HG03039 (cell line): ENCODE measurements at regions not wholly inside any gene's neighbourhood (a gene's known extent, or its start where the extent isn't known, plus 50 kb on each side); places are given as distances from the start of the nearest gene placed in this dataset.

Experiments used
- ATAC-seq: cut with Tn5 transposase; IDR thresholded peaks from one replicate; pipeline ENCODE4 v1.9.1; 2021; ENCODE audit warnings: mild to moderate bottlenecking, moderate library complexity; ENCODE audit not compliant: unreplicated experiment

GRCh38 chr2:241924069-241924908, 54.8 kb downstream of the RTP5 start:
- ATAC-seq, result no peak

- no peak for ATAC-seq
Measured at GRCh38 chr2:241924909-241925250, 55.4 kb downstream of the RTP5 start.

GRCh38 chr2:241925277-241925676, 55.7 kb downstream of the RTP5 start:
- no peak for ATAC-seq

GRCh38 chr2:241925821-241926441, 56.4 kb downstream of the RTP5 start:
- ATAC-seq, result no peak

GRCh38 chr2:241926541-241927311, 57.2 kb downstream of the RTP5 start:
- no peak for ATAC-seq

- ATAC-seq, result no peak
Measured at GRCh38 chr2:241929551-241930490, 60.3 kb downstream of the RTP5 start.

GRCh38 chr2:241931084-241931975, 61.8 kb downstream of the RTP5 start:
- no peak for ATAC-seq

GRCh38 chr2:241931976-241932898, 62.7 kb downstream of the RTP5 start:
- no peak for ATAC-seq

- ATAC-seq, result no peak
Measured at GRCh38 chr2:241932899-241933178, 63.3 kb downstream of the RTP5 start.

- ATAC-seq, result no peak
Measured at GRCh38 chr2:241933179-241933911, 63.8 kb downstream of the RTP5 start.

GRCh38 chr2:241935314-241935713, 65.8 kb downstream of the RTP5 start:
- no peak for ATAC-seq

GRCh38 chr2:241935774-241936173, 66.2 kb downstream of the RTP5 start:
- no peak for ATAC-seq

GRCh38 chr2:241936457-241937133, 67.1 kb downstream of the RTP5 start:
- no peak for ATAC-seq

GRCh38 chr2:241937297-241937696, 67.8 kb downstream of the RTP5 start:
- no peak for ATAC-seq

GRCh38 chr2:241939541-241939940, 70.0 kb downstream of the RTP5 start:
- no peak for ATAC-seq

- ATAC-seq, result no peak
Measured at GRCh38 chr2:241940329-241940728, 70.8 kb downstream of the RTP5 start.

GRCh38 chr2:241941691-241942301, 72.3 kb downstream of the RTP5 start:
- ATAC-seq, result no peak
